ENCODE measurements at regions not wholly inside any gene's neighbourhood (a gene's known extent, or its start where the extent isn't known, plus 50 kb on each side); places are given as distances from the start of the nearest gene placed in this dataset.

DNA sequence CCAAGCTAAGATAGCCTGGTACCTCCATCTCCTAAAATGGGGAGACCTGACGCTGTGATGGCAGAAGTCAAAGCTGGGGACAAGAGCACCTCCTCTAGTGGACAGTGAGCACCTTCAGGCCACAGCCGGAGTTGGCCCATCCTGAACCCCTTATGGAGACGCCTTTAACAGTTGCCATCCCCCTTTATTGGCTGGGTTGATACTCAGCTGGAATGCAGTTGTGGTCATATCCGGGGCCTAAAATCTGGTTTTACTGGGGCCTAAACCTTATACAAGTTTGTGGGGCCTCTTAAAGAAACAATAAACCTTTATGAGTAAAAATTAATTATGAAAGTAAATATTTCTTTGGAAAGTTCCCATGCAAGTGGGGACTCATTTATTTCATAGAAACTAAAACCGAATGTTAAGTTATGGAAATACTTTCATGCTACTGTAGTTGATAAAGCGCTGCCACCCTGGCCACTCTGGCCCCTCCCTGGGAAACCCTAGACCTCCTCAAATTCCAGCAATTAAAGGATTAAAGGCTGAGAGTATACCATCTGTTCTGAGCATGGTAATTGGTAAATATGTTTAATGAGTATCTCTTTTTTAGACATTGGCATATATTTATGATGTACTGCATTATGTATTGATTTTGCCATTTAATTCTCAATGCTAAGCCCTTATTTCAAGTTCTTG is 95.1 kb upstream of the SASH1 start:
- no peak for DNase-seq (ENCODE audit: low spot score)

DNA sequence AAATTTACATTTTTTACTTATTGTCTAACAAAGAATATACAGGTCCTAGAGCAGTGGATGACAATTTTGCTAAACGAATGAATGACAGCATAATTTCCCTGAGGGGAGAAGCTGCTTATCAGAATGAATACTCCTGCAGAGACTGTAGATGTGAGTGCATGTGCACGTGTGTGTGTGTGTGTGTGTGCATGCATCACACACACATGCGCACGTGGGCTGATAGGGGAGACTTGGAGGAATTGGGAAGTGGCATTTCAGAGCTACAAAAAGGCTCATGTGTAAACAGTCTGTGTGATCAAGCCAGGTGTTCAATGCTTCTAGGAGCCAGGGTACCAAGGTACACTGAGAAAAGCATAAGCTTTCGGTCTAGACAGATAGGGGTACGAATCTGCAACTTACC is 93.5 kb upstream of the SASH1 start:
- DNase-seq (ENCODE audit: low spot score), result no peak

DNA sequence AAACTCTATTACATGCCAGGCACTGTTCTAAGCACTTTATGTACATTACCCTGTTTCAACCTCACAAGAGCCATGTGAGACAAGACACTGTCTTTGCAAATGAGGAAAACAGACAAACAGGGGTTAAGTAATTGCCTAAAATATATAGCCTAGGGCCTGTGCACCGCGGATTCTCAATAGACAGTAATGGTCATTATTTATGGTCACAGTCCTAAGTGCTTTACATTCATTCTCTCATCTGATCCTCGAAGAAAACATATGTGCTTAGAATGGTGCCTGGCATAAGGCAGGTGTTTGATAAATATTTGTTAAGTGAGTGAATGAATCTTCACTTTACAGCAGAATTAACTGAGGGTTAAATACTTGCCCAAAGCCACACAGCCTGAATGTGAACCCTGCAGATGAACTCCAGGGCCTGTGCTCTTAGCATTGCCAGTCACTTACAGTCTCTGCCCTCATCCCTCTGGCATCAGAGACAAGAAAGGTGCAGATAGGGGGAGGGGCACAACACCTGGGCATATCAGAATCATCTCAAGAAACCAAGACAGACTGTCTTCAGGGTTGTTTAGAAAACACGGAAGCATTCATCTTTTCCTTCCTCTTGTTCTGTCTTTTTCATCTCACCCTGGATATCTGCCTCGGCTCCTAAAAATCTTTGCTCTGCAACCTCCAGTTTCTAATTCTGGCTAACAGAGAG is 92.8 kb upstream of the SASH1 start:
- DNase-seq (ENCODE audit: low spot score), result no peak

GRCh38 chr6:148250975-148251685 is 91.5 kb upstream of the SASH1 start:
- peak; percentile 88 for DNase-seq (ENCODE audit: low spot score)

DNA sequence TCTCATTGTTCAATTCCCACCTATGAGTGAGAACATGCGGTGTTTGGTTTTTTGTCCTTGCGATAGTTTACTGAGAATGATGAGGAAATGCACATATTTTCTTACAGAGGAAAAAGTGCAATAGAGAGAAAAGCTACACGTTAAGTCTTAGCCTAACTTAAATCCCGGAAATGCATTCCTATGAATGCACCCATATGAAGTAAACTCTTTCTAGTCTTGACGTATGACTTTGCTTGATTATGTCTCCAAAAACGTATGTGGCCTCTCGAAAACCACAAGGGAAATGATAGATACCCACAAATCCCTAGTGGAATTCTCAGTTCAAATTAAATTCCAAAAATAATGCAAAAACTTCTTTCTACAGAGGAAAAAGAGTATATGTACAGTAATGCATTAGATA is 90.7 kb upstream of the SASH1 start:
- no peak for DNase-seq (ENCODE audit: low spot score)

DNA sequence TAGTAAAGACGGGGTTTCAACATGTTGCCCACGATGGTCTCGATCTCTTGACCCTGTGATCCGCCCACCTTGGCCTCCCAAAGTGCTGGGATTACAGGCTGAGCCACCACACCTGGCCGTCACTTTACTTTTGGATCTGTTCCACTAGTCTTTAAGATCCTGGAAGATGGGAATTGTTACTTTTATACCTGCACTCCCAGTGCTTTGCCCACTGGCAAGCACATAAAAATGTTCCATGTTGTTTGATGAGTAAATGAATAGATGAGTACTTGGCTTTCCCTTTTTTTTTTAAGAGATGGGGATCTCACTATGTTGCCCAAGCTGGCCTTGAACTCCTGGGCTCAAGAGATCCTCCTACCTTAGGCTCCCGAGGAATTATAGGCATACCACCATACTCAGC is 84.8 kb upstream of the SASH1 start:
- DNase-seq (ENCODE audit: low spot score), result no peak

- no peak for DNase-seq (ENCODE audit: low spot score)
Observed at GRCh38 chr6:148258868-148259267, 83.8 kb upstream of the SASH1 start.

DNA sequence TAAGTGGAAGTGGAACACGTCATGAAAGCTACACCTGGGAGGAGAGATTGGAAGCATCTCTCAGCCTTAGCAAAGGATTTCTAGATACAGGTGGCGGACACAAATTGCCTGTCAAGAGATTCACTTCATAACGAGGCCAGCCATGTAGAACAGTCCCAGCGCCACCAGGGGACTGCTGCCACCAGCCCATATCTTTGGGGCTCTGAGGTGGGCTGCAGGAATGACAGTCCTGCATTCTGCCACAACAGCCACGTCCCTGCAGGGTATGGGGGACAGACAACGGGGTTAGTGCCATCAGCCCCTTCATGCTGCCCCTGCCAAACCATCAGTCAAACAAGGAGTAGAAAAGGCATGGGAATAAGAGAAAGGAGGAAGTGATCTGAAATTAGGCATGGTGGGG is 81.2 kb upstream of the SASH1 start:
- no peak for DNase-seq (ENCODE audit: low spot score)

DNA sequence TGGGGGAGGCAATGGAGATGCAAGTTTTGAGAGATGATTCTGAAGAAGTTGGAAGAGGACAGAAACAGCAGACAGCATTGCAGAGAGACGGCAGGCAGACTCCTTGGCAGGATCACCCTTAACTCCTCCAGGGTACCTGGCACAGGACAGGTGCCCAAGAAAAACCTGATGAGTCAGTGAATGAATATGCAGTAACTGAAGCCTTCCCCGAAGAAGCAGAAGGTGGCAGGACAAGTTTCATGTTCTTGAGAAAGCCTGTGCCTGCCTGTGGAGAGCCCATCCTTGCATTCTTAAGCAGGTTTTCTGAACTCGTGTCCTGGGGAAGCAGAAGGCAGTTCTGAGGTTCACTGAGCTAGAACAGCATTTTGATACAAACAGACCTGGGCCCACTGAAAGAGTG is 79.6 kb upstream of the SASH1 start:
- DNase-seq (ENCODE audit: low spot score), result no peak

- no peak for DNase-seq (ENCODE audit: low spot score)
Observed at GRCh38 chr6:148263961-148264360, 78.7 kb upstream of the SASH1 start.

DNA sequence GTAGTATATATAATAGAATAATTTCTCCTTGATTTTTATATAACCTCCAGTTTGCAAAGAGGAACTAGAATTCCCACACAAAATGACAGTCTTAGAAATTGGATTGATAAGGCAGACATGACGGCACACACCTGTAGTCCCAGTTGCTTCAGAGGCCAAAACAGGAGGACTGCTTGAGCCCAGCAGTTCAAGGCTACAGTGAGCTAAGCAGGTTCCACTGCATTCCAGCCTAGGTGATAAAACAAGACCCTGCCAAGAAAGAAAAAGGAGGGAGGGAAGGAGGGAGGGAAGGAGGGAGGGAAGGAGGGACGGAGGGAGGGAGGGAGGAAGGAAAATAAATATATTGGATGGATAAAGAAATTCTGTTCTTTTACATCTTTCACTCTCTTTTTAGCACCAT is 77.6 kb upstream of the SASH1 start:
- no peak for DNase-seq (ENCODE audit: low spot score)

GRCh38 chr6:148269386-148269785 is 73.3 kb upstream of the SASH1 start:
- DNase-seq (ENCODE audit: low spot score), result no peak

GRCh38 chr6:148271711-148272439 is 70.8 kb upstream of the SASH1 start:
- no peak for DNase-seq (ENCODE audit: low spot score)

GRCh38 chr6:148272597-148272996 is 70.0 kb upstream of the SASH1 start:
- no peak for DNase-seq (ENCODE audit: low spot score)

GRCh38 chr6:148273962-148274752 is 68.5 kb upstream of the SASH1 start:
- DNase-seq (ENCODE audit: low spot score), result peak; percentile 69

GRCh38 chr6:148274809-148275208 is 67.8 kb upstream of the SASH1 start:
- DNase-seq (ENCODE audit: low spot score), result peak; percentile 80

DNA sequence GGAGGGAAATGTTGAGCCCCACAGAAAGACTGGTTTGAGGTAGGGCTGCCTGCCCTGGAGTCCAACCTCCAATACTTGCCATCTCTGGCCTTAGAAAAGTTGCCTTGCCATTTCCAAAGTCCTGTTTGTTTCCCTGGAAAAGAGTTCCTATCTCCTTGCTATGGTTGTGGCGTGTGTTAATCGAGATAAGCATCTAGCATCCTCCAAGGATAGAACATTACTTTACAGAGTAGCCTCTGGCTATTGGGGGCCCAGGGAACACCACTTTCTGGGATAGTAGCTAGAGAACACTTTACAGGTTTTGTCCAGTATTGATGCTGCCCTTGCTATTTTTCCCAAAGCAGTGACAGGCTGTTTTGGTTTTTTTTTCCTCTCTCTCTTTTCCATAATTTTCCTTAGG is 57.4 kb upstream of the SASH1 start:
- DNase-seq (ENCODE audit: low spot score), result no peak

GRCh38 chr6:148286563-148286962 is 56.1 kb upstream of the SASH1 start:
- DNase-seq (ENCODE audit: low spot score), result no peak

DNA sequence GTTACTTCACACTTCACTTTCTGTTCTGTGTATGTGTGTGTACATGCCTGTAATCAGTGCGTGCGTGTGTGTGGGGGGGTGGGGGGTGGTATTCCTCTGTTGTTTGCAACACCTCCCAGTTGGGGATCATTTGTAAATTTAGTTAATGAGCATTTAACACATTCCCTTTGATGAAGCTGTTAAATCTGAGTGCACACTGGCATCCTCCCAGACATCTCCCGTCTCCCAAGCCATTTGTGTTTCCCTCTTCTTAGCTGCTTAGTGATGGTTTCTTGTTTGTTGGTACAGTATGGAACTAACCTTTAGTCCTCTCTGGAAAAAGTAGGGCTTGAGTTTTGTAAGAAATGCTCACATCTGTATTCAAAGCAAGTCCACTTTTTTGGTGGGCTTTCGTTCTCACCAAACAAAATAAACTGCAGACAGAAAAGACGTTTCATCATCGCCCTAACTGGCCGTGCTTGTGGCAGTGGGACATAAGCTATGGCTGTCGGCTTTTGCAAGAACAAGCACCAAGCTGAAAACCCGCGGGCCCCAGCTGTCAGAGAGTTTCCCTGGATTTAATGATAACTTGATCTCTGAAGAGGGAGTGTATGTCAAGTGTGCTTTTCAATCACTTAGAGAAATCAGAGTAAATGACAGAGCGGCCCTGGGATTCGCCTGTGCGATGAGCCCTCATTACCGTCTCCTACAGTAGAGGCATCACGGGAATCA is 54.9 kb upstream of the SASH1 start:
- DNase-seq (ENCODE audit: low spot score), result no peak

DNA sequence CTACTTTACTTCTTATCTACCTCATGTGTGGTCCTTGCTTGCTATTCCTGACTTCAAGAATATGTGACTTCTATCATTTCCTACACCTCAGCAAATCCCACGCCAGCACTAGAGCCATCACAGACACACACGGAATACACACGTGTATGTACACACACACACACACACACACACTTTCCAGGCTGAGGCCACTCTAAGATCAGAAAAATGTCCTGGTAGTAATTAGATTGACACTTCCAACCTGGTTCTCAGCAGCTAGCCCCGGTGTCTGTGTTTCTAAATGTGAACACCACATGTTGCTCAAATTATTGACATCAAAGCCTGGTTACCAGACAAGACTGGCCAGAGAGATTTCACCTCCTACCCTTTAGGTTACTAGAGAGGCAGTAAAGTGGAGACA is 54.1 kb upstream of the SASH1 start:
- no peak for DNase-seq (ENCODE audit: low spot score)

DNA sequence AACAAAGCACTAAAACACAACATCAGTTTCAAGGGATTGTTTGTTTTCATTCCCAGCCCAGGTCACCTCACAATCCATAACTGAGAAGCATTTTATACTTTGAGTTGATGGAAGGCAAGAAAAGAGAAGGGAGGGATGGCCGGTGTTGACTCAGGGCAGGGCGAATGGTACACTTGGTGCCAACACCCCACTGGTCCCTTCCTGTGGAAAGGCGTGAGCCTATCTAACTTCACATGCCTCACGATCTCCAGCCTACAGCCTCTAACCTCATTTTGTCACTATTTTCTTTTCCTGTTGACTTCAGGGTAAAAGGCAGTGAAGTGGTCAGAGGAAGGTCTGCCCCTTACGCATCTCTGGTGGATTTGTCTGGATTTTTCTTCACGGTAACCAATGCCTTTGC is 53.5 kb upstream of the SASH1 start:
- DNase-seq (ENCODE audit: low spot score), result no peak

Measured in pons (tissue), 1 donor.